Neural progenitor cell (in vitro differentiated cells): ENCODE measurements at regions not wholly inside any gene's neighbourhood (a gene's known extent, or its start where the extent isn't known, plus 50 kb on each side); places are given as distances from the start of the nearest gene placed in this dataset.

Source experiments
- DNase-seq: peaks from one replicate; pipeline ENCODE4 v3.0.0-alpha.2; 2016; ENCODE audit warnings: low spot score
- H2AFZ ChIP-seq: fragments of 200-600 bp; sonication (generic); replicated peaks from 2 replicates; pipeline ENCODE4 v1.6.1; 2016; ENCODE audit warnings: antibody characterized with exemption
- H3F3A ChIP-seq: fragments of 200-600 bp; sonication (generic); 2 replicates; pipeline ENCODE4 v1.6.1; 2016; ENCODE audit warnings: antibody characterized with exemption, low read depth
- H3K27ac ChIP-seq: fragments of 200-600 bp; sonication (generic); 2 replicates; pipeline ENCODE4 v1.5.1; 2016; ENCODE audit warnings: mild to moderate bottlenecking
- H3K27me3 ChIP-seq: fragments of 200-600 bp; sonication (generic); 2 replicates; pipeline ENCODE4 v1.6.1; 2016; ENCODE audit warnings: mild to moderate bottlenecking, moderate library complexity
- H3K36me3 ChIP-seq: fragments of 200-600 bp; sonication (generic); 2 replicates; pipeline ENCODE4 v1.5.1; 2016
- H3K4me1 ChIP-seq: fragments of 200-600 bp; sonication (generic); 2 replicates; pipeline ENCODE4 v1.6.1; 2016; ENCODE audit warnings: mixed run types
- H3K4me2 ChIP-seq: fragments of 200-600 bp; sonication (generic); 2 replicates; pipeline ENCODE4 v1.6.1; 2016
- H3K4me3 ChIP-seq: fragments of 200-600 bp; sonication (generic); 2 replicates; pipeline ENCODE4 v1.5.1; 2016
- H3K79me2 ChIP-seq: fragments of 200-600 bp; sonication (generic); 2 replicates; pipeline ENCODE4 v1.6.1; 2016; ENCODE audit warnings: low read depth
- H3K9ac ChIP-seq: fragments of 200-600 bp; sonication (generic); 2 replicates; pipeline ENCODE4 v1.6.1; 2016
- H3K9me3 ChIP-seq: fragments of 200-600 bp; sonication (generic); 2 replicates; pipeline ENCODE4 v1.5.1; 2016; ENCODE audit warnings: low read depth
- H4K20me1 ChIP-seq: fragments of 200-600 bp; sonication (generic); 2 replicates; pipeline ENCODE4 v1.6.1; 2016; ENCODE audit warnings: low read depth
- H3K27ac Mint-ChIP-seq: 3 replicates; pipeline ENCODE4 v1.8.0; 2021; ENCODE audit warnings: mixed read lengths
- H3K27me3 Mint-ChIP-seq: 2 replicates; pipeline ENCODE4 v1.8.0; 2022; ENCODE audit warnings: low read depth, mild to moderate bottlenecking, inconsistent platforms, moderate library complexity, mixed read lengths; ENCODE audit not compliant: insufficient read depth
- H3K36me3 Mint-ChIP-seq: 3 replicates; pipeline ENCODE4 v1.8.0; 2021; ENCODE audit warnings: mixed read lengths
- H3K4me1 Mint-ChIP-seq: 3 replicates; pipeline ENCODE4 v1.8.0; 2021; ENCODE audit warnings: mixed read lengths
- H3K4me3 Mint-ChIP-seq: 3 replicates; pipeline ENCODE4 v1.8.0; 2021; ENCODE audit warnings: mild to moderate bottlenecking, moderate library complexity, mixed read lengths
- H3K9me3 Mint-ChIP-seq: 3 replicates; pipeline ENCODE4 v1.8.0; 2020; ENCODE audit warnings: mixed read lengths
- EZH2 ChIP-seq: fragments of 200-600 bp; sonication (generic); IDR thresholded peaks from 2 replicates; pipeline ENCODE4 v1.6.1; 2017; ENCODE audit warnings: antibody characterized with exemption, mild to moderate bottlenecking, moderate library complexity
- EZH2phosphoT487 ChIP-seq: fragments of 200-600 bp; sonication (generic); IDR thresholded peaks from 2 replicates; pipeline ENCODE4 v1.6.1; 2017; ENCODE audit warnings: antibody characterized with exemption
- TF ChIP-seq, protein P1 (sequence below): fragments of 200-600 bp; sonication (generic); IDR thresholded peaks from 2 replicates; pipeline ENCODE4 v1.5.1; 2017; ENCODE audit warnings: antibody characterized with exemption, mild to moderate bottlenecking

DNA sequence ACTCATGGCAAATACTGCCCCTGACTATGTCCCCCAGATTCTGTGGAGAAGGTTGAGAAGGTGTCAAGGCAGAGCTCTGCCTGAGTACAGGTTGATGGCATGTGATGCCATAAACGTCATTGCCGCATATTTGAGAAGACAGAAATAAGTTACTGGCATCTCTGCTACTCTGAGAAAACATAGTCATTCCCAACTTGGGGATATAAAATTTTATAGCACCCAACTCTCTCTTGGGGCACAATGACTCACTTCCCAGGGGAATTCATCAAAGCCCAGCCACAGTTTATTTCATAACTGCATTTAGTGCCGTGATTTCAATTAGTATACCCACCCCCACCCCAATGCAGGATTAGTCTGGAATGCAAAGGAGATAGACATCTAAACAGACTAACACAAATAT is 101.9 kb upstream of the TNR start:
- no peaks in the 10 kb centered on the region for H3K36me3 ChIP-seq
- TF ChIP-seq, protein P1, sequence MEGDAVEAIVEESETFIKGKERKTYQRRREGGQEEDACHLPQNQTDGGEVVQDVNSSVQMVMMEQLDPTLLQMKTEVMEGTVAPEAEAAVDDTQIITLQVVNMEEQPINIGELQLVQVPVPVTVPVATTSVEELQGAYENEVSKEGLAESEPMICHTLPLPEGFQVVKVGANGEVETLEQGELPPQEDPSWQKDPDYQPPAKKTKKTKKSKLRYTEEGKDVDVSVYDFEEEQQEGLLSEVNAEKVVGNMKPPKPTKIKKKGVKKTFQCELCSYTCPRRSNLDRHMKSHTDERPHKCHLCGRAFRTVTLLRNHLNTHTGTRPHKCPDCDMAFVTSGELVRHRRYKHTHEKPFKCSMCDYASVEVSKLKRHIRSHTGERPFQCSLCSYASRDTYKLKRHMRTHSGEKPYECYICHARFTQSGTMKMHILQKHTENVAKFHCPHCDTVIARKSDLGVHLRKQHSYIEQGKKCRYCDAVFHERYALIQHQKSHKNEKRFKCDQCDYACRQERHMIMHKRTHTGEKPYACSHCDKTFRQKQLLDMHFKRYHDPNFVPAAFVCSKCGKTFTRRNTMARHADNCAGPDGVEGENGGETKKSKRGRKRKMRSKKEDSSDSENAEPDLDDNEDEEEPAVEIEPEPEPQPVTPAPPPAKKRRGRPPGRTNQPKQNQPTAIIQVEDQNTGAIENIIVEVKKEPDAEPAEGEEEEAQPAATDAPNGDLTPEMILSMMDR, result no peak
- TF ChIP-seq EZH2phosphoT487, result no peak
- no peak for TF ChIP-seq EZH2
- H3K27me3 Mint-ChIP-seq, result peaks cover 7% of the 10 kb centered on the region
- H3K9me3 Mint-ChIP-seq, result no peaks in the 10 kb centered on the region
- no peaks in the 10 kb centered on the region for H3K9me3 ChIP-seq
- peaks cover 26% of the 10 kb centered on the region for H3K4me1 Mint-ChIP-seq
- no peak overlapping the region for H3K4me3 Mint-ChIP-seq
- no peak overlapping the region for H3K4me2 ChIP-seq
- no peaks in the 10 kb centered on the region for H3F3A ChIP-seq
- H3K79me2 ChIP-seq, result no peaks in the 10 kb centered on the region
- DNase-seq, result no peak
- H3K9ac ChIP-seq, result no peak overlapping the region
- H3K36me3 Mint-ChIP-seq, result no peaks in the 10 kb centered on the region
- H3K4me1 ChIP-seq, result no peaks in the 10 kb centered on the region
- no peaks in the 10 kb centered on the region for H3K27me3 ChIP-seq
- no peaks in the 10 kb centered on the region for H4K20me1 ChIP-seq
- H3K27ac ChIP-seq, result no peak overlapping the region
- no peak overlapping the region for H3K4me3 ChIP-seq
- no peak overlapping the region for H3K27ac Mint-ChIP-seq
- H2AFZ ChIP-seq, result no peak overlapping the region

- no peak overlapping the region for H3K27ac Mint-ChIP-seq
- Histone ChIP-seq H2AFZ (no peak overlapping the region), H3K27me3 (no peaks in the 10 kb centered on the region), H3K36me3 (no peaks in the 10 kb centered on the region), H3K79me2 (no peaks in the 10 kb centered on the region), H3K9me3 (no peaks in the 10 kb centered on the region), H4K20me1 (no peaks in the 10 kb centered on the region), H3K4me1 (no peaks in the 10 kb centered on the region), H3F3A (no peaks in the 10 kb centered on the region), H3K4me2 (no peak overlapping the region), H3K27ac (no peak overlapping the region), H3K4me3 (no peak overlapping the region), H3K9ac (no peak overlapping the region)
- no peak for TF ChIP-seq EZH2
- no peaks in the 10 kb centered on the region for H3K36me3 Mint-ChIP-seq
- H3K27me3 Mint-ChIP-seq, result peaks cover 7% of the 10 kb centered on the region
- H3K9me3 Mint-ChIP-seq, result no peaks in the 10 kb centered on the region
- no peak overlapping the region for H3K4me3 Mint-ChIP-seq
- no peak for DNase-seq
- H3K4me1 Mint-ChIP-seq, result peaks cover 31% of the 10 kb centered on the region
Observed at GRCh38 chr1:175844877-175845276, 101.5 kb upstream of the TNR start.

DNA sequence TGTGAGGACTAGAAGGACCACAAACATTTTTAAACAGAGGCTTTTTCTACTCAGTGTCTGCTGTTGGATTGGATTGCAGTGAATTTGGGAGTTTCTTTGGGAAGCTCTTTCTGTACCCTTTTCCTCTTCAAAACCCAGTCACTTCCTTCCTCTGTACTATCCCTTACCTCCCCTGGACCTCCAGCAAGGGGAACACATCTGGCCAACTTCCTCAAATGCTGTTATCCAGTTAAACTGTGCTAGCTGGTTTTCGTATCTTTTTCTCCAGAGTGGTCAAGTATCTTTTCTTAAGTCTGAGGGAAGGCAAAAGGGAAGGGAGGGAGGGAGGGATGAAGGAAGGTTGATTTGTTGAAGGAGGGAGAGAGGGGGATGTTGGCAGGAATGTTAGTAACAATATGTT is 99.2 kb upstream of the TNR start:
- H3F3A ChIP-seq, result no peaks in the 10 kb centered on the region
- Mint-ChIP-seq H3K27ac (no peak overlapping the region), H3K36me3 (no peaks in the 10 kb centered on the region), H3K4me1 (peaks cover 34% of the 10 kb centered on the region), H3K9me3 (no peaks in the 10 kb centered on the region), H3K27me3 (peaks cover 7% of the 10 kb centered on the region), H3K4me3 (no peak overlapping the region)
- H3K27ac ChIP-seq, result no peak overlapping the region
- no peak overlapping the region for H2AFZ ChIP-seq
- no peaks in the 10 kb centered on the region for H3K9me3 ChIP-seq
- TF ChIP-seq, protein P1, result no peak
- no peak for TF ChIP-seq EZH2
- no peak for TF ChIP-seq EZH2phosphoT487
- H3K27me3 ChIP-seq, result no peaks in the 10 kb centered on the region
- H3K4me3 ChIP-seq, result no peak overlapping the region
- no peak for DNase-seq
- H3K4me2 ChIP-seq, result no peak overlapping the region
- H3K36me3 ChIP-seq, result no peaks in the 10 kb centered on the region
- H4K20me1 ChIP-seq, result no peaks in the 10 kb centered on the region
- no peaks in the 10 kb centered on the region for H3K4me1 ChIP-seq
- H3K9ac ChIP-seq, result no peak overlapping the region
- H3K79me2 ChIP-seq, result no peaks in the 10 kb centered on the region

GRCh38 chr1:175841738-175842187 is 98.4 kb upstream of the TNR start:
- H2AFZ ChIP-seq, result no peak overlapping the region
- no peak overlapping the region for H3K9ac ChIP-seq
- H3K27ac ChIP-seq, result no peak overlapping the region
- no peaks in the 10 kb centered on the region for H3K9me3 ChIP-seq
- peaks cover 34% of the 10 kb centered on the region for H3K4me1 Mint-ChIP-seq
- peaks cover 7% of the 10 kb centered on the region for H3K27me3 Mint-ChIP-seq
- no peak for DNase-seq
- H3K79me2 ChIP-seq, result no peaks in the 10 kb centered on the region
- H3K36me3 ChIP-seq, result no peaks in the 10 kb centered on the region
- H3K4me3 ChIP-seq, result no peak overlapping the region
- H3K9me3 Mint-ChIP-seq, result no peaks in the 10 kb centered on the region
- no peaks in the 10 kb centered on the region for H3K4me1 ChIP-seq
- no peaks in the 10 kb centered on the region for H4K20me1 ChIP-seq
- H3K27ac Mint-ChIP-seq, result peak overlapping the region; percentile 3
- no peaks in the 10 kb centered on the region for H3K27me3 ChIP-seq
- TF ChIP-seq EZH2phosphoT487 (no peak), EZH2 (no peak)
- TF ChIP-seq, protein P1, result no peak
- no peak overlapping the region for H3K4me3 Mint-ChIP-seq
- no peaks in the 10 kb centered on the region for H3F3A ChIP-seq
- H3K36me3 Mint-ChIP-seq, result no peaks in the 10 kb centered on the region
- no peak overlapping the region for H3K4me2 ChIP-seq
